GM21737 (cell line): ENCODE measurements at regions not wholly inside any gene's neighbourhood (a gene's known extent, or its start where the extent isn't known, plus 50 kb on each side); places are given as distances from the start of the nearest gene placed in this dataset.

ENCODE experiments used
- ATAC-seq: cut with Tn5 transposase; IDR thresholded peaks from one replicate; pipeline ENCODE4 v1.9.1; 2021; ENCODE audit warnings: mild to moderate bottlenecking, moderate library complexity; ENCODE audit not compliant: unreplicated experiment

DNA sequence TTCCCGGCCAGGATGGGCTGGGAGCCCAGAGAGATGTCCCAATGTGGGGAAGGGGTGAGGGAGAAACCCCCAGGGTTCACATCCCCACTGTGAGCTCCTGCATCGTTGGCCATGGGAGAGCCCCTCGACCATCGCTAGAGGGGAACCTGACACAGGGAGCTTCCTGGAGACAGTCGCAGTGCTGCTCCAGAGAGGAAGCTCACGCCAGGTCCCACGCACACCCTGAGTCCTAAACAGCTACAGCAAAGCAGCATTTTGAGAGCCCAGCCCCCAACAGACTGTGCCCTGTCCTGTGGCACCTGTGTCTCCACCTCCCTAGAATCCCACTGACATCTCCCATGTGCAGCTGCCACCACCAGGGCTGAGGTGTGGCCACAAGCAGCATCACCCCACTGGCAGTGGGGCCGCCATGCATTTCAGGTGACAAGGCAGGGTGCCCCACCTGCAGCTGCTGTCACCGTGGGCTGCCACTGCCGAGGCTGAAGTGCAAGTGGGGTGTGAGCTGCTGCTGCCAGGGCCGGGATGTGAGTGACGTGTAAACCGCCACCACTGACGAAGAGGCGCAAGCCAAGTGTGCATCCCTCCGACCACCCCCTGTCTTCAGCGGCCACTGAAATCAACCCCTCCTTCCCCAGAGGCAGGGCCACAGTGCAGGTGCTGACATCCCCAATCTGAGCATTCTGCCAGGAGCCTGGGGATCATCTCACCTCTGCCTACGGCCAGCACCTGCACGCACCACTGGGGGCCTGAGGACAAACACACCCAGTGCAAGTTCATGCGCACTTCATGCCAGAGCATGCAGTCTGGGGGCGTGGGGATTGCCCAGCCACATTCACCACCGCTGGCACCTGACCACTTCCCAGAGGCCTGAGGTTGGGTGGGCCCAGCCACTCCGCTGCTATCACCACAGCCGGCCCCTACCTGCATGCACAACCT lies 467.7 kb upstream of the SALL3 start:
- no peak for ATAC-seq

DNA sequence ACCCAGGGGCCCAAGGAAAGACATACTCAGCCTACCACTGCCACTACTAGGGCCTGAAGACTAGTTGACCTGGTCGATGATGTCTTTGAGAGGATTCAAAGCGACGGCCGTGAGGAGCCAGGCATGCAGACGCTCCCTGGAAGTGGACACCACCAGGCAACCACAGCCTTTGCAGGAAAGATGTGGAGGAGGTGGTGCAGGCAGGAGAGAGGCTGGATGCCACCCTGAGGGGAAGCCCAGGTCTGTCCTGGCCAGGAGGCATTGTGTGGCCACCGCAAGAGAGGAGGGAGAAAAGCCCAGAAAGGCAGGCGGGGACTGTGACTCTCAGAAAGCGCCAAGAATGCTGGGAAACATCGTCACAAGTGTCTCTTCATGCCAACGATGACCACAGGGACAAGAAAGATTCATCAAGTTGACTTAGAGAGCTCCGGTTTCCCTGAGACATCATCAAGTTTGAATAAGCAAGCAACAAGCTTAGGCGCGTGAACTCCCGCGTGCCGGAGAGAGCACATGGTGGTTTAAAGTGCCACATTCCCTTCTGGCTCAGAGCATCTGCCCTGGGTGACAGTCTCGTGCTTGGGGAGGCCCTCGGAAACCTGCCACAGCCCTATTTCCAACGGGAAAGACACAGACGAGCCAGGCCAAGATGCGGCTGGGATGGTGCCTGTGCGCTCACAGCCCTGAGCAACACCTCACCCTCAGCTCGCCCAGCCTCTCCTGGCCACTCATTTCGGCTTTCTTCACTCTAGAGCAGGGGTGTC lies 464.5 kb upstream of the SALL3 start:
- no peak for ATAC-seq

DNA sequence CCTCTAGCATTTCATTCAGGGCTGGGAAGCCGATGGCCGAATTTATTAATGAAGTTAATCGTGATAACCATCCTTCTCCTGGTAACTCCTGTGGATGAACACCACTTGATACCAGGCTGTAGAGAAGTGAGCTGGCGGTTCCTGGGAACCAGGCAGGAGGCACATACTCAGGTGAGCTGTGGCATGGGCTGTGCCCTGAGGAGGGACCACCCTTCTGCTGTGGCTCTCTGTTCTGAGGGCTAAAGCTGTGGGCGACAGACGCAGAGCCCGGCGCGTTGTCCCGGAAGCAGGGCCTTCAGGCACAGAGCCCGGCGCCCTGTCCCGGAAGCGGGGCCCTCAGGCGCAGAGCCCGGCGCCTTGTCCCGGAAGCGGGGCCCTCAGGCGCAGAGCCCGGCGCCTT lies 462.3 kb upstream of the SALL3 start:
- ATAC-seq, result no peak

DNA sequence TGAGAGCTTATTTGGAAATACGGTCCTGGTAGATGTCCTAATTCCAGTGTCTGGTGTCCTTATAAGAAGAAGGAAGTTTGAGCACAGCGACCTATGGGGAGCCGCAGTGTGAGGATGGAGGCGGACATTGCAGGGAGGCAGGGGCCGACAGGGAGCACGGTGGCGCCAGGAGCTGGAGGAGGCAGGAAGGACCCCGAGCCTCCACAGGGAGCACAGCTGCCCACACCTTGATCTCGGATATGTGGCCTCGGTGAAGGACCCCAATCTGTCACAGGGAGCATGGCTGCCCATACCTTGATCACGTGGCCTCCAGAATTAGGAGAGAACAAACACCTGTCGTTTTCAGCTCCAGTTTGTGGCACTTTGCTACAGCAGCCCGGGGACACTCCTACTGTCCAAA lies 461.6 kb upstream of the SALL3 start:
- no peak for ATAC-seq

DNA sequence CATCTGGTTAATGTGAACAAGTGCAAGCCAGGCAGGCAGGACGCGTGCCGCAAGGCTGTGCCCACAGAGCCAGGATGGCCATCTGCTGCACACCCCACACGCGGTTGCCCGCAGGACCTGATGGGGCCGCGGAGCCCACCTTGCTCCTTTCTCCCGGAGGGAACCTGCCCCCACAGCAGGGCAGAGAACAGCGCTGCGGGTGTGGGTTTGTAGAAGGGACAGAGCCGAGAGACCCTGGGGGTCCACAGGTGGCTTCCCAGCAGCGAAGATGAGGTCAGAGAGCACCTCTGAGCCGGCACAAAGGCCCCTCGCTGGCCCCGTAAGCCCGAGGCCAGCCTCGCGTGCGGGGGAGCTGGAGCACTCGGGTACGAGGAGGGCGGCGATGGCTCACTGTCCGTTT lies 460.8 kb upstream of the SALL3 start:
- no peak for ATAC-seq

DNA sequence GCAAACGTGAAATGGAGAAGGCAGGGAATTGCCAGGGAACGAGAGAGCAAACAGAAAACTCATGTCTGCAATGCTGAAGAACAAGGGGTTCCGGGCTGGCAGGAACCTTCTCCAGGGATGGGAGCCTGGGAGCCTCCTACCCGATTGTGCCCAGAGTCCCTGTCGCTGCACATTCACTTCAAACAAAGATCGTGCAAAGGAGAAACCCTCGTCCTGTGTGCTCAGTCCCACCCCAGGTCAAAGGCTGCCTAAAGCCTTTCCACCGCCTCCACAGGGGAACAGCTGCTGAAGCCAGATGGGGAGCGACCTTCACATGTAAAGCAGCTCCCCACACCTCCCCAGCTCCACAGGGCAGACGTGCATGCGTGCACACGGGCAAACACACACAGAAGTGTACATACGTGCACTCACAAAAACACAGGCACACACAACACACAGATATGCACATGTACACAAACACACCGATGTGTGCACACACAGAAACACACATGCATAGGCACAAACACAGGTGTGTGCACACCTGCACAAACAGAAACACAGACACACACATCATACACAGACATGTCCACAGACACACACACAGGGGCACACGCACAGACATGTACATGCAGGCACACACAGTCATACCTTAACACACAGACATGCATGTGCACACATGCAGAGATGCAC lies 460.1 kb upstream of the SALL3 start:
- ATAC-seq, result no peak

DNA sequence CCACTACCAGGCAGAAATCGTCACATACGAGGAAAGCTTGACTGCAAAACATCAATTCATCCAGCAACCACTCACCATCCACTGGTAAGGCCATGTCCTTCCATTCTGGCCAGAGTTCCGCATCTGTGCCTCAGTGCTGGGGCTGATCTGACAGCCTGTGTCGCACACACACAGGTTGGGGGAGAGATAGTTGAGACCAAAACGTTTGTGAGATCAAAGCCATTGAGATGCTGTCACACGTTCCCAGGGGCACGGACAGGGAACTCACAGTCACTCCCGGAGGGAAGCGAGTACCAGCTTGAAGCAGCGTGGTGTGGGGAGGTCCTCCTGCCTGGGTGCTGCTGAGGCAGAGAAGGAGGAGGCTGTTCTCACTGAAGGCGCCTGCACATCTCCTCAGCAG lies 458.5 kb upstream of the SALL3 start:
- no peak for ATAC-seq

DNA sequence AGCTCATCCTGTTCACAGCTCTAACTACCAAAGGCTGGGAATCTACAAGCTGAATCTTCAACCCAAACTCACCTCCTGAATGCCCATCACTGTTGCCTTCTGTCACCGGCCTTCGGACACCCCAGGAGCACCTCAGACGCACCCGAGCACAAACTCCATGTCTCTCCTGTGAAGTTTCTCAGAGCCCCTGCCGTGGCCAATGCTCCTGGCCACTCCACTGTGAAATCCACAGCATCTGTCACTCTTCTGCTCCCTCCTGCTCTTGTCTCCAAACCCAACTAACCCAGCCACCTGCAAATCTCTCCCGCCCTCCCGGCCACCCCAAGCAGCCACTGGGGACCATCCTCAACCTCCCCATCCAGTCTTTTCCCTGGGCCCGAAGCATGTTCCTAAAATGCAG lies 457.9 kb upstream of the SALL3 start:
- no peak for ATAC-seq

DNA sequence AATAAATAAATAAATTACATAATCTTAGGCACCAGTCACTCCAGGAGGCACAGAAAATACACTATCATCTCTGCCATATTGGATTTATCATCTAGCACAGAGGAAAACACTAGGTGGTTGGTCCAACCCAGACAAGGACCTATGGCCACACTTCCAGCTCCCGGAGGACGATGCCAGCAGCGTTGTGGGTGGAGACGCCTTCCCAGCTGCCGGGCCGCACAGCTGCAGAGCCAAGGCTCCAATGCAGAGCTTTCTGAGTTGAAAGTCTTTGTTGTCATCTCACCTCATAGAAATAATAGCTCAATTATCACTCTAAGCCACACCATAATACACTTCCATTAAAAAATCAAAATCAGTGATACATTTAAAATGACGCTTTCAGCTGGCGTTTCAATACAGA lies 457.1 kb upstream of the SALL3 start:
- ATAC-seq, result no peak

DNA sequence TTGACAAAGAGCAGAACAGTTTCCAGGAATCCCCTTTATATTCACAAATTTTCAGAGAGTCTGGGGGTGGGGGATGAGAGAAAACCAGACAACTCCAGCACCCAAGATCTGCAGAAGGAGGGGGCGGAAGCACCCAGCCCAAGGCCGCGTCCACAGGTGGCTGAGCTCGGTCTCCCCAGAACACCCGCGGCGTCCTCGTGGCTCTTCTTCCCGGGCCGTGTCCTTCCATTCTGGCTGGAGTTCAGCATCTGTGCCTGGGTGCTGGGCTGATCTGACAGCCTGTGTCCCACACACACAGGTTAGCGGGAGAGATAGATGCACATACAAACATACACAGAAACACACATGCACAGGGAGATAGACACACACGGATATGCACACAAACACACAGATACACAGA lies 455.8 kb upstream of the SALL3 start:
- no peak for ATAC-seq

DNA sequence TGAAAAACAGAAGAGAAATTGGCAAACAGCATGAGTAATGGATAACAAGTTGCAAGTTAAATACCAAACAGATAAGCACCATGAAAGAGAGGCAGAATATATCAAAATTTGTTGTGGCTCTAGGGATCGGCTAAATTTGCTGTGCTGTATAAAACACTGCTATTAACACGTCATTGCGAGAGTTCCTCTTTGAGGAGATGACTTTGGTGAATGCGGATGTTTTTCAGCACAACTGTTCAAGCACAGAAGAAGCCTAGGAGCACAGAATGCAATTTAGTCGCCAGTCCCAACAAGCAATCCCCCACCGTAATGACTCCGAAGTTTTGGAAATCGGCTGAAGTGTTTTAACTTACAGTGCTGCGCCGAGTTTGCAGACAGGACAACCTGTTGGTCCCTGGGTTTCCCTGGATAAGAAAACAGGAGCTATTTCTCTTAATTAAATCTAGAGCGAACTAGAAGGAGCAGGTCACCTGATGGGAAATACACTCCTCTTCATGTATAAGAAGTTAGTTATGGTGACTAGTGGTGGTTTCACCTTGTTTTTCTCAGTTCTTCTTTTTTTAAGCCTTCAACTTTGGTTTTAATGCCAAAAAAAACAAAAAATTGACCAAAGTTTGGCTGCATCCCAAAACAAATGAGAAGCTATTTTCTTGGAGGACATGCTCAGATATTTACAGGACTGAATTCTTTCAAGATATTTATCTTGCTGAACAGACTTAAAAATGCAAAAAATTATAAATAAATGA lies 454.1 kb upstream of the SALL3 start:
- no peak for ATAC-seq

DNA sequence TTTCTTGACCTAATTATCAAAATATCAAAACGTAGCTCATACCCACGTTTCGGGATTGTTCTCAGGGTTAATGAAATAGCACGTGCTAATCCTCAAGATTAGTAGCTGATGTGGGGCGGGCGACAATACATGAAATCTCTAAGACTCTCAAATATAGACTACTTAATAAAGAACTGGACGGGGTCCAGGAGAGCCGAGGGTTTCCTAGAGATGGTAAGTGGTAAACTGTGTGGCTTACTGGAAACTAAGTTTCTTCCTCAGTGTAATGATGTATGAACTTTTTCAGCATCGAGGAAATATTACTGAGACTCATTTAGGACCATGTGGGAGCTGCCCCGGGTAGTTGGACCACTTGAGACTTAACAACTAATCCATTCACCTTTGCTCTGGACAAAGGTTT lies 453.3 kb upstream of the SALL3 start:
- no peak for ATAC-seq

DNA sequence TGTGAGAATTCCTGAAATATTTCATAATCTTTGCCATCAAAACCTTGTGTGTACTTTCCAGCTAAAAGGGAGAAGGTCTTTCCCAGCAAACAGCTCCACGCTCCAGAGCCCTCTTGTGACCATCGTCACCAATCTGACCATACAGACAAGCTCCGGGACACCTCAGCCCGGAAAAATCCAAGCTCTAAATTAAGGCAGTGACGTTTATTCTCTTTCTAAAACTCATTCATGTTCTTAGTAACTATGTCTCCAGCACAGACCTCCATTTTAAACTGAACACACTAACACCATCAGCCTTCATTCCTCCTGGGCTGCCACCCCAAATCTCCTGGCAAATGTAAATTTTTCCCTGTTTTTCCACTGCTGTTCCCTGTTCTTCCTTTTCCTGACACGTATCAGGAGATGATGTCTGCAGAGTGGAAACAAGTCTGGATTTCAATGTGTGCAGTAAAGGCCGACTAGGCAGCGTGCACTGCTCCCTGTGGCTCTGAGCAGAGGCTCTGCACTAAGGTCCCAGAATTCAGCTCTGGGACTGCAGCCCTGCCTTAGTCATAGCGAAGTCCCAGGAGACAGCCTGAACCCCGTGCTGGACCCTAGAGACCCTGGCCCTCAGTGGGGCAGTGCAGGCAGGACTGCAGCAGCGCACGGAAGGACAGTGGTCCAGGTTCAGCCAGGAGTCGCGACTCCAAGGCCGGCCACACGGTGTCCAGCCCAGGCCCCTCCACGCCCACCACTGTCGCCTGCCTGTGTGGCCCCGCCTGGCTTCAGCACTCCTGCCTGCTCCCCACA lies 452.5 kb upstream of the SALL3 start:
- no peak for ATAC-seq

DNA sequence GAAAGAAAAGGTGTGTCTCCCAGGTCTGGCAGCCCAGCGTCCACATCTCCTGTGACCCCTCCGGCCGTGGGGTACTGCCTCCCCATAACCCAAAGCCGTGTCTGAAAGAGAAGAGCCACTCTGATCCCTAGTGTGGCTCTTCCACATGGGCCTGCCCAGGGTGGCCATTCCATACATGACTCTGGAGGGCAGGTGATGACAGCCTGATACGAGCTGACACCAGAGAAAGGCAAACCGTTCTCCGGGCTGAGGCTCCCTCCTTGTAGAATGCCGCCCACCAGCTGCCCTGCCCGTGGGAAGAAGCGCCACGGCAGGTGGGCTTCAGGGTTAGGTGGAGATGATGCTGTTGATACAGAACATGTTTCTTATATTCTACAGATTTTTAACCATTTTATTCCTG lies 451.6 kb upstream of the SALL3 start:
- ATAC-seq, result no peak

DNA sequence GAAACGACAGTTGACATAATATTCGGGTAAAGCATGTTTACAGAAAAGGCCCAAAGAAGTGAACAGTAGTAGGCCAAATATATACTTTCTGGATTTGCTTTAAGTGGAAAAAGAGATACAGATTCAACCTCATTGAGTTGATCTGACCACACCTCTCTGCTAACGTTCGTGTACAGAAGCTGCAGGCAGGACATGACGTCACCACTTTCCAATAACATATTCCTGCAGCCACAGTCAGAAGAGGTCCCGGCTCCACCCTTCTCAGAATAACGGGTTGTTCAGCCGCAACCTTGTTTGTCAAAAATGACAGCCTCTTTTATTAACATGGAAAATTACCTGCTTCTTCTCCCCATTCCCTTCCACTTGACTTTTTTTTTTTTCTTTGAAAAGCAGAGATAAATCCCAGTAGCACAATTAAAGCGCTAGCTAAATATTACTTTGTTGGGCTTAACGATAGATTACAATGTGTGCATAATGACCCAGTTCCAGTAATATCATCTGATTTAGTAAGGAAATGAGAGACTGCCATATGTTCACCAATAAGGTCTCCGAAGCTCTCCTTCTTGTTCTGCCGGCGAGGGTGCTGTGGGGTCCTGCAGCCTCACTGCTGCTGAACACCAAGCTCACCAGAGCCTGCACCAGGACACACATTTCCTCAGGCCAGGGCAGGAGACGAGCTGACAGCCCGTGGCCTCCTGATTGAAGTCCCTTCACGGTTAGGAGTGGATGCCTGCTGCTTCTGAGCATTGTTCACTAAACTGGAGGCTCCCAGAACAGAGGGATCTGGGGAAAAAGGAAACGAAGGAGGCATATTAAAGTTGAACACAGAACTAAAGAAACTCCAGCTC lies 451.0 kb upstream of the SALL3 start:
- no peak for ATAC-seq

DNA sequence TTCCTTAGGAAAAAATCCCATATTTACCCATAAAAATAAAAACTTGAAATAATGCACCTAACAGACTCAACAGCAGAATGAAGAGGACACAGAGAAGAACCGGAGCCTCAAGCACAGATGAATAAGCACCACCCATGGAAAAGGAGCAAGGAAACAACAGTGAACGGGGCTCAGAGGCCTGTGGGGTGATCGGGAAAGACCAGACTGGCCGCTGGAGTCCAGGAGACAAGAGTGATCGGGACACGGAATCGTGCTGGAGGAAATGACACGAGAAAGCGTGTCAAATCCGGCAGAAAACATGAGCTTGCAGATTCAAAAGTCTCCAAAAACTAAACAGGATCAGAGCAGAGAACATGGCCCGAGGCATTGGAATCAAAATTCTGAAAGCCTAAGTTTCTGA lies 448.0 kb upstream of the SALL3 start:
- ATAC-seq, result no peak

DNA sequence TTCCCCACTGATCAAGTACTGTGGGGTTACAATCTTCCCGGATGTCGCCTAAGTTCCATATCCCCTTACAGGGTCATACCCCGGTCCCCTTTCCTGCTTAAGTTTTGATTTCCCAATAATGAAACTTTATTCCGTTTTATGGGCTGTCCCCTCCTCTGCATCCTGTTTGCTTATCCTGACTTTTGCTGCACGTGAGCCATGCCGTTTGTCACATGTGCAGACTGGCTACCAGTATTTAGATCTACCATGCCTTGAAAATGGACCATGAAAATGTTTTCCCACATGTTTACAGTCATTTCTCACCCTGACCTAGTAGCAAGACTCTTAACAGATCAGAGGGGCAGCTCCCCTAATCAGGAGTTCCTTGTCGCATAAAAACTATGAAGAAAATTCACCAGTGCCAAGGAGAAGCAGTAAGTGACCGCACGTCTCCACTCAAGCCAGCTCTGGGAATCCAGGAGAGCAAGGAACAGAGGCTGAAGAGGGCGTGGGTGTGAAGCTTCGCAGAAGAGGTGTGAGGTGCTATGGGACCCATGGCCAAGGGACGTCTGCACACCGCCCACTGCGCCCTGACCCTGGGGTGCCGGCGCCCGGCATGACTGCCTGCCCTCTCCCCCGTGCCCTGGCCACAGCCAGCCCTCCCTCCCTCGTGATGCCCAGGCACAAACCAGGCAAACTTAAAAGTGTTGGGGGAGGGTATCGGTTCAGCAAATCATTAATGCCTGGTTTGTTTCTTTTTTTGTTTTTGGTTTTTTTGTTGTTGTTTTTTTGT lies 440.8 kb upstream of the SALL3 start:
- no peak for ATAC-seq
